NCI-H1048 (cell line): ENCODE measurements at regions not wholly inside any gene's neighbourhood (a gene's known extent, or its start where the extent isn't known, plus 50 kb on each side); places are given as distances from the start of the nearest gene placed in this dataset.

Experiments
- DNase-seq: peaks from one replicate; lab custom pipeline; 2025; lab: John Stamatoyannopoulos, UW

- no peak for DNase-seq
Observed at GRCh38 chr10:28058746-28059145, 59.9 kb upstream of the ODAD2 start.

GRCh38 chr10:28054228-28054860 lies 55.5 kb upstream of the ODAD2 start:
- no peak for DNase-seq

GRCh38 chr10:28049286-28049685 lies 50.4 kb upstream of the ODAD2 start:
- no peak for DNase-seq
